Neutrophil (primary cell): ENCODE measurements at regions not wholly inside any gene's neighbourhood (a gene's known extent, or its start where the extent isn't known, plus 50 kb on each side); places are given as distances from the start of the nearest gene placed in this dataset.

Experiments
- H3K27ac ChIP-seq: fragments of 200-600 bp; sonication (generic); 2 replicates; pipeline ENCODE4 v1.5.1; 2016; ENCODE audit warnings: mild to moderate bottlenecking, moderate library complexity
- H3K27me3 ChIP-seq: fragments of 200-600 bp; sonication (generic); 2 replicates; pipeline ENCODE4 v1.6.0; 2016; ENCODE audit warnings: mild to moderate bottlenecking
- H3K36me3 ChIP-seq: fragments of 200-600 bp; sonication (generic); 2 replicates; pipeline ENCODE4 v1.5.1; 2017
- H3K4me1 ChIP-seq, 2 experiments: fragments of 200-600 bp in 1 of 2; sonication (generic) in 1 of 2; 1 replicate in 1 of 2; 2 replicates in 1 of 2; pipeline versions ENCODE4 v1.5.1 to v1.6.1; 2013 to 2016; ENCODE audit warnings: low read depth in 1 of 2, low read length in 1 of 2, mild to moderate bottlenecking in 1 of 2, moderate library complexity in 1 of 2; ENCODE audit not compliant: control insufficient read depth in 1 of 2, insufficient read depth in 1 of 2
- H3K4me3 ChIP-seq, 2 experiments: fragments of 200-600 bp in 1 of 2; sonication (generic) in 1 of 2; 1 replicate in 1 of 2; 2 replicates in 1 of 2; pipeline ENCODE4 v1.5.1; 2013 to 2016; ENCODE audit warnings: low read depth in 1 of 2, low read length in 1 of 2, mild to moderate bottlenecking in 1 of 2, moderate library complexity in 1 of 2
- H3K9me3 ChIP-seq: fragments of 200-600 bp; sonication (generic); 2 replicates; pipeline ENCODE4 v1.5.1; 2016
- CTCF ChIP-seq: fragments of 200-600 bp; sonication (generic); IDR thresholded peaks from 2 replicates; pipeline ENCODE4 v1.5.1; 2016; ENCODE audit warnings: antibody characterized with exemption

DNA sequence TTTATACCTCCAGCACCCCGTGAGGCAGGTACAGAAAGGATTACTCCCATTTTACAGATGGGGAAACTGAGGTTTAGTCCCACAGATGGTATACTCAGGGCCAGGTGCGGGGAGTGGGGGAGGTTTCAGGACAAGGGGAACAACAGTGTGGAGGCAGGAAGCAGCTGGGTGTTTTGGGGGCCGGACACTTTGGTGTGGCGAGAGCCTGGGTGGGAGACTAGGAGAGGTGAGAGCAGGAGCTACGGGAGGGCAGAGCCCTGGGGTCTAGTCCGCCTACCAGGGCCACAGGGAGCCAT is 61.7 kb downstream of the DIO3 start:
- no peak overlapping the region for H3K27ac ChIP-seq
- peaks cover 21% of the 10 kb centered on the region for H3K27me3 ChIP-seq
- TF ChIP-seq CTCF: no peak
- no peaks in the 10 kb centered on the region for H3K36me3 ChIP-seq
- H3K4me3 ChIP-seq: no peak overlapping the region
- peaks cover 1 to 3% of the 10 kb centered on the region in 2 experiments for H3K4me1 ChIP-seq
- H3K9me3 ChIP-seq: no peaks in the 10 kb centered on the region

GRCh38 chr14:101623685-101624444 is 62.6 kb downstream of the DIO3 start:
- no peaks in the 10 kb centered on the region for H3K36me3 ChIP-seq
- peaks cover 10 to 12% of the 10 kb centered on the region in 2 experiments for H3K4me1 ChIP-seq
- peaks cover 22% of the 10 kb centered on the region for H3K27me3 ChIP-seq
- no peak for TF ChIP-seq CTCF
- H3K27ac ChIP-seq: no peak overlapping the region
- H3K4me3 ChIP-seq: no peak overlapping the region
- H3K9me3 ChIP-seq: no peaks in the 10 kb centered on the region

DNA sequence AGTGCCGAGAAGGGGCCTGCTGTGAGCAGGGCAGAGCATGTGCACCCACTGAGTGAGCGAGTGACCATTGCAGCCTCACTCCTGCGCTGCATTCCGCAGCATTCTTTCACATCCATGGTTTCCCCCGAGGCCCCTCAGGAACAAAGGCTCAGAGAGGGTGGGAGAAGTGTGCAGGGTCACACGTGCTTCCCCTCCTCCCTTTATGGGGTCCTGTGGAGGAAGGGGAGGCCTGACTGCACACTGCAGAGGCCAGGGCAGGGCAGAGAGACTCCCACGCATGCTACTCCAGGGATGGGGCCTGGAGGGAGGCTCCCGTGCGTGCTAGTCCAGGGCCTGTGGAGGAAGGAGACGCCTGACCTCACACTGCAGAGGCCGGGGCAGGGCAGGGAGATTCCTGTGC is 63.2 kb downstream of the DIO3 start:
- Histone ChIP-seq H3K4me3 (no peak overlapping the region), H3K27ac (no peak overlapping the region), H3K27me3 (peaks cover 23% of the 10 kb centered on the region), H3K36me3 (no peaks in the 10 kb centered on the region), H3K4me1 (peaks cover 10 to 12% of the 10 kb centered on the region in 2 experiments), H3K9me3 (no peaks in the 10 kb centered on the region)
- no peak for TF ChIP-seq CTCF

DNA sequence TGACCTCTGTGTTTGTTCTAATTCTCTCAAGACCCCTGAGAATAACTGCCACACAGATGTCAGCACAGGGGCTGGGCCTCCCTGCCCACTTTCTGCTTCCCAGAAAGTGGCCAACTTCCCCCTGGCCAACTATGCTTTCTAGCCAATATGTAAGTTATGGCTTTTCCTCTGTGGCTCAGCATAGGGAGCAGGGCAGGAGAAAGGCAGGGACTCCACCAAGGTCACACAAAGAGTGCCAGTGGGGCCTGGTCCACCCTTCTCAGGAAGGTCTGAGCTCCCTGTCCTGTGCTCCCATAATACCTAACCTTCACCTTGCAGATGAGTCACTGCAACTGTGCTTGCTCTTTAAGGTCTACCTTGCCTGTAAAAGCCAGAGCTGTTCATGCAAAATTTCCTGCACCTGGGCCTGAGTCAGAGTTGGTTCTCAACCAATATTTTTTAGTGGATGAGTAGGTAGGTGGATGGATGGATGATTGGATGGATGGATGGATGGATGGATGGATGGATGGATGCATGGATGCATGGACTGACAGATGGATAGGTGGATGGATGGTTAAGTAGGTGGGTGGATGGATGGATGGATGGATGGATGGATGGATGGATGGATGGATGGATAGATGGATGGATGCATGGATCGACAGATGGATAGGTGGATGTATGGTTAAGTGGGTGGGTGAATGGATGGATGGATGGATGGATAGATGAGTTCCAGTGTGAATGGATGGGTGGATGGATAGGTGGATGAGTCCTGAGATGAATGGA is 64.2 kb downstream of the DIO3 start:
- H3K27ac ChIP-seq: no peak overlapping the region
- TF ChIP-seq CTCF: no peak
- peaks cover 23% of the 10 kb centered on the region for H3K27me3 ChIP-seq
- no peaks in the 10 kb centered on the region for H3K36me3 ChIP-seq
- no peaks in the 10 kb centered on the region for H3K9me3 ChIP-seq
- peaks cover 10 to 12% of the 10 kb centered on the region in 2 experiments for H3K4me1 ChIP-seq
- H3K4me3 ChIP-seq: no peak overlapping the region

DNA sequence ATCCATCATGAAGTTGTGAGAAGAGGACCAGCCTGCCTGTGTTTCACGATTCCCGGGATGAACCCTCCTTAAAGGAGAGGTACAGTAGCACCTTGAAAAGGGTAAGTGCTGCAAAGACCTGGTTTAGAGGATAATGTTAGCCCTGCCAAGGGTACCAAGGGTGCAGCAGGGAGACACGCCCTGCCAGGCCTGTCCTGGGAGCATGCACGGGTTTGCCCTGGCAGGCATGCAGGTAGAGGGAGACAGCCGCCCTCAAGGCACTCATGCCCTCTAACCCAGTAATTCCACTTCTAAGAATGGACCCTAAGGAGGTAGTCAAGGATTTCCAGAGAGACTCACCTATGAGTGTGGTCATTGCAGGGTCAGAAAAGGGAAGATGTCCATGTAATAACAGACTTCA is 65.0 kb downstream of the DIO3 start:
- Histone ChIP-seq H3K36me3 (no peaks in the 10 kb centered on the region), H3K27ac (no peak overlapping the region), H3K4me1 (peaks cover 10 to 12% of the 10 kb centered on the region in 2 experiments), H3K4me3 (no peak overlapping the region), H3K9me3 (no peaks in the 10 kb centered on the region), H3K27me3 (peaks cover 23% of the 10 kb centered on the region)
- TF ChIP-seq CTCF: no peak
